ENCODE measurements at regions not wholly inside any gene's neighbourhood (a gene's known extent, or its start where the extent isn't known, plus 50 kb on each side); places are given as distances from the start of the nearest gene placed in this dataset.

DNA sequence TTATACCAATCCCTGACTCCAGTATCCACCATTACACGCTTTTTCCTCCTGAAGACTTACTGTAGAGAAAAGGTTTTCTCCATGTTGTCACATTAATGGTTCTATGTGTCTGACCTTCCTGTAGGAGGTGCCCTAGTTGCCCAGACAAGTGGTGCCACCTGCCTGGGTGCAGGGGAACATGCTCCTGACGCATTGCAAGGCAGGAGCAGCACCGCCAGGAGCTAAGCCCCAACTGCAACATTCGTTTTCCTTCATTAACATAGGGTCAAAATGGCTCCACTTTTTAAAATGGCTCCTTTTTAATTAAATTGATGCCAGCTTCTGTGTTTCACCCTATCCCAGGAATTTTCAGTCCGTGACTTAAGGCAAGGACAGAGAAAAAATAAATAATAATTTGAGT lies 220.1 kb upstream of the SAMSN1 start:
- TF ChIP-seq, protein P1, sequence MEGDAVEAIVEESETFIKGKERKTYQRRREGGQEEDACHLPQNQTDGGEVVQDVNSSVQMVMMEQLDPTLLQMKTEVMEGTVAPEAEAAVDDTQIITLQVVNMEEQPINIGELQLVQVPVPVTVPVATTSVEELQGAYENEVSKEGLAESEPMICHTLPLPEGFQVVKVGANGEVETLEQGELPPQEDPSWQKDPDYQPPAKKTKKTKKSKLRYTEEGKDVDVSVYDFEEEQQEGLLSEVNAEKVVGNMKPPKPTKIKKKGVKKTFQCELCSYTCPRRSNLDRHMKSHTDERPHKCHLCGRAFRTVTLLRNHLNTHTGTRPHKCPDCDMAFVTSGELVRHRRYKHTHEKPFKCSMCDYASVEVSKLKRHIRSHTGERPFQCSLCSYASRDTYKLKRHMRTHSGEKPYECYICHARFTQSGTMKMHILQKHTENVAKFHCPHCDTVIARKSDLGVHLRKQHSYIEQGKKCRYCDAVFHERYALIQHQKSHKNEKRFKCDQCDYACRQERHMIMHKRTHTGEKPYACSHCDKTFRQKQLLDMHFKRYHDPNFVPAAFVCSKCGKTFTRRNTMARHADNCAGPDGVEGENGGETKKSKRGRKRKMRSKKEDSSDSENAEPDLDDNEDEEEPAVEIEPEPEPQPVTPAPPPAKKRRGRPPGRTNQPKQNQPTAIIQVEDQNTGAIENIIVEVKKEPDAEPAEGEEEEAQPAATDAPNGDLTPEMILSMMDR (conservative IDR thresholded peaks at IDR 0.05 in 1 of 2, IDR thresholded peaks at IDR 0.05 in 1 of 2; ENCODE audit: extremely low read depth in 1 of 2, insufficient read depth in 1 of 2, low read depth in 1 of 2, low read length in 2 of 2), result no peak
- TF ChIP-seq EZH2 (IDR thresholded peaks at IDR 0.05; ENCODE audit: borderline replicate concordance, low read length), result no peak

Measured in mammary epithelial cell (primary cell).